ACHN (cell line): ENCODE measurements at regions not wholly inside any gene's neighbourhood (a gene's known extent, or its start where the extent isn't known, plus 50 kb on each side); places are given as distances from the start of the nearest gene placed in this dataset.
"Not testable (repeated sequence)": the region's sequence is repeated elsewhere in the genome, so short reads cannot be mapped to it uniquely, and the experiment has no call there.

Experiments used
- DNase-seq: peaks from one replicate; pipeline ENCODE4 v3.0.0-alpha.2; 2015
- in situ Hi-C: cut with HindIII; loops from 2 replicates; pipeline ENCODE4 v1.10.0; 2017; ENCODE audit warnings: low sequenced_read_pairs, low pct_ligation_motif_present, low pct_unique_long_range_greater_than_20kb

GRCh38 chr2:48089644-48090043 lies 183.3 kb upstream of the FBXO11 start:
- DNase-seq, result no peak
- in situ Hi-C loops, result no loop called here

GRCh38 chr2:48092846-48093803 lies 186.8 kb upstream of the FBXO11 start:
- no peak for DNase-seq
- in situ Hi-C loops, result no loop called here

- in situ Hi-C loops, DNase-seq: not testable (repeated sequence)
These were observed 190.5 kb upstream of the FBXO11 start for GRCh38 chr2:48096765-48097164.

- in situ Hi-C loops, result no loop called here
- DNase-seq, result no peak
These were observed 192.2 kb upstream of the FBXO11 start for GRCh38 chr2:48098539-48098938.

GRCh38 chr2:48104418-48104817 lies 198.1 kb upstream of the FBXO11 start:
- in situ Hi-C loops, result no loop called here
- no peak for DNase-seq

GRCh38 chr2:48105848-48106247 lies 199.6 kb upstream of the FBXO11 start:
- no peak for DNase-seq
- in situ Hi-C loops, result no loop called here

- in situ Hi-C loops, result no loop called here
- peak; percentile 11 for DNase-seq
These were observed 201.1 kb upstream of the FBXO11 start for GRCh38 chr2:48107326-48107925.

GRCh38 chr2:48108455-48108854 lies 202.2 kb upstream of the FBXO11 start:
- in situ Hi-C loops, result no loop called here
- no peak for DNase-seq

- DNase-seq, result no peak
- in situ Hi-C loops, result no loop called here
These were observed 203.3 kb upstream of the FBXO11 start for GRCh38 chr2:48109491-48110204.

GRCh38 chr2:48110492-48110891 lies 204.0 kb upstream of the FOXN2 start:
- in situ Hi-C loops, result no loop called here
- DNase-seq, result no peak

GRCh38 chr2:48112911-48113680 lies 201.4 kb upstream of the FOXN2 start:
- in situ Hi-C loops, result no loop called here
- no peak for DNase-seq

- in situ Hi-C loops, result no loop called here
- no peak for DNase-seq
These were observed 200.7 kb upstream of the FOXN2 start for GRCh38 chr2:48113767-48114166.

GRCh38 chr2:48114256-48114655 lies 200.2 kb upstream of the FOXN2 start:
- no peak for DNase-seq
- in situ Hi-C loops, result no loop called here

GRCh38 chr2:48116497-48116896 lies 198.0 kb upstream of the FOXN2 start:
- in situ Hi-C loops, result no loop called here
- no peak for DNase-seq

GRCh38 chr2:48118895-48119294 lies 195.6 kb upstream of the FOXN2 start:
- no peak for DNase-seq
- in situ Hi-C loops, result no loop called here

GRCh38 chr2:48120112-48120511 lies 194.4 kb upstream of the FOXN2 start:
- in situ Hi-C loops, result no loop called here
- DNase-seq, result no peak

GRCh38 chr2:48120759-48121242 lies 193.7 kb upstream of the FOXN2 start:
- no peak for DNase-seq
- in situ Hi-C loops, result no loop called here

- no peak for DNase-seq
- in situ Hi-C loops, result no loop called here
These were observed 192.3 kb upstream of the FOXN2 start for GRCh38 chr2:48122166-48122565.
